Hepatocyte (in vitro differentiated cells): ENCODE measurements at regions not wholly inside any gene's neighbourhood (a gene's known extent, or its start where the extent isn't known, plus 50 kb on each side); places are given as distances from the start of the nearest gene placed in this dataset.

Source experiments
- EZH2 ChIP-seq: fragments of 200-600 bp; sonication (generic); IDR thresholded peaks from 2 replicates; pipeline ENCODE4 v1.6.1; 2016; ENCODE audit warnings: antibody characterized with exemption, mild to moderate bottlenecking, borderline replicate concordance
- EZH2phosphoT487 ChIP-seq: fragments of 200-600 bp; sonication (generic); IDR thresholded peaks from one replicate; pipeline ENCODE4 v1.6.1; 2018; ENCODE audit warnings: antibody characterized with exemption, mild to moderate bottlenecking, low read depth, moderate library complexity; ENCODE audit not compliant: unreplicated experiment, severe bottlenecking
- TF ChIP-seq, protein P1 (sequence below): fragments of 200-600 bp; sonication (generic); IDR thresholded peaks from 2 replicates; pipeline ENCODE4 v1.5.1; 2016; ENCODE audit warnings: antibody characterized with exemption, mild to moderate bottlenecking; ENCODE audit not compliant: poor library complexity

GRCh38 chr10:52479567-52479966 is 165.5 kb downstream of the DKK1 start:
- no peak for TF ChIP-seq EZH2
- no peak for TF ChIP-seq EZH2phosphoT487
- TF ChIP-seq, protein P1, sequence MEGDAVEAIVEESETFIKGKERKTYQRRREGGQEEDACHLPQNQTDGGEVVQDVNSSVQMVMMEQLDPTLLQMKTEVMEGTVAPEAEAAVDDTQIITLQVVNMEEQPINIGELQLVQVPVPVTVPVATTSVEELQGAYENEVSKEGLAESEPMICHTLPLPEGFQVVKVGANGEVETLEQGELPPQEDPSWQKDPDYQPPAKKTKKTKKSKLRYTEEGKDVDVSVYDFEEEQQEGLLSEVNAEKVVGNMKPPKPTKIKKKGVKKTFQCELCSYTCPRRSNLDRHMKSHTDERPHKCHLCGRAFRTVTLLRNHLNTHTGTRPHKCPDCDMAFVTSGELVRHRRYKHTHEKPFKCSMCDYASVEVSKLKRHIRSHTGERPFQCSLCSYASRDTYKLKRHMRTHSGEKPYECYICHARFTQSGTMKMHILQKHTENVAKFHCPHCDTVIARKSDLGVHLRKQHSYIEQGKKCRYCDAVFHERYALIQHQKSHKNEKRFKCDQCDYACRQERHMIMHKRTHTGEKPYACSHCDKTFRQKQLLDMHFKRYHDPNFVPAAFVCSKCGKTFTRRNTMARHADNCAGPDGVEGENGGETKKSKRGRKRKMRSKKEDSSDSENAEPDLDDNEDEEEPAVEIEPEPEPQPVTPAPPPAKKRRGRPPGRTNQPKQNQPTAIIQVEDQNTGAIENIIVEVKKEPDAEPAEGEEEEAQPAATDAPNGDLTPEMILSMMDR, result no peak
